ENCODE measurements at regions not wholly inside any gene's neighbourhood (a gene's known extent, or its start where the extent isn't known, plus 50 kb on each side); places are given as distances from the start of the nearest gene placed in this dataset.

GRCh38 chr15:47333734-47334133, 383.6 kb upstream of the SEMA6D start:
- no peak overlapping the region for H3K4me3 ChIP-seq (ENCODE audit: low read length)
- no peak for DNase-seq (ENCODE audit: low read depth, low spot score)

GRCh38 chr15:47334805-47335535, 382.3 kb upstream of the SEMA6D start:
- H3K4me3 ChIP-seq (ENCODE audit: low read length): no peak overlapping the region
- no peak for DNase-seq (ENCODE audit: low read depth, low spot score)

GRCh38 chr15:47337106-47337505, 380.2 kb upstream of the SEMA6D start:
- no peak for DNase-seq (ENCODE audit: low read depth, low spot score)

GRCh38 chr15:47337836-47338235, 379.5 kb upstream of the SEMA6D start:
- H3K4me3 ChIP-seq (ENCODE audit: low read length): no peak overlapping the region
- DNase-seq (ENCODE audit: low read depth, low spot score): no peak

More at GRCh38 chr15:47337106-47337505, 380.2 kb upstream of the SEMA6D start:
- no peak overlapping the region for H3K4me3 ChIP-seq (ENCODE audit: low read length)

- H3K4me3 ChIP-seq (ENCODE audit: low read length): no peak overlapping the region
- no peak for DNase-seq (ENCODE audit: low read depth, low spot score)
Observed at GRCh38 chr15:47338771-47339170, 378.5 kb upstream of the SEMA6D start.

GRCh38 chr15:47339800-47340570, 377.3 kb upstream of the SEMA6D start:
- no peak for DNase-seq (ENCODE audit: low read depth, low spot score)
- H3K4me3 ChIP-seq (ENCODE audit: low read length): no peak overlapping the region

GRCh38 chr15:47340571-47340920, 376.8 kb upstream of the SEMA6D start:
- no peak for DNase-seq (ENCODE audit: low read depth, low spot score)
- no peak overlapping the region for H3K4me3 ChIP-seq (ENCODE audit: low read length)

- no peak overlapping the region for H3K4me3 ChIP-seq (ENCODE audit: low read length)
- DNase-seq (ENCODE audit: low read depth, low spot score): no peak
Observed at GRCh38 chr15:47349179-47349578, 368.1 kb upstream of the SEMA6D start.

- no peak for DNase-seq (ENCODE audit: low read depth, low spot score)
- no peak overlapping the region for H3K4me3 ChIP-seq (ENCODE audit: low read length)
Observed at GRCh38 chr15:47351501-47351900, 365.8 kb upstream of the SEMA6D start.

- H3K4me3 ChIP-seq (ENCODE audit: low read length): no peak overlapping the region
Observed at GRCh38 chr15:47352217-47352616, 365.1 kb upstream of the SEMA6D start.

GRCh38 chr15:47355759-47356158, 361.5 kb upstream of the SEMA6D start:
- H3K4me3 ChIP-seq (ENCODE audit: low read length): no peak overlapping the region
- no peak for DNase-seq (ENCODE audit: low read depth, low spot score)

More at GRCh38 chr15:47352217-47352616, 365.1 kb upstream of the SEMA6D start:
- no peak for DNase-seq (ENCODE audit: low read depth, low spot score)

GRCh38 chr15:47356297-47356696, 361.0 kb upstream of the SEMA6D start:
- no peak for DNase-seq (ENCODE audit: low read depth, low spot score)
- H3K4me3 ChIP-seq (ENCODE audit: low read length): no peak overlapping the region

GRCh38 chr15:47358876-47359275, 358.4 kb upstream of the SEMA6D start:
- no peak overlapping the region for H3K4me3 ChIP-seq (ENCODE audit: low read length)
- no peak for DNase-seq (ENCODE audit: low read depth, low spot score)

GRCh38 chr15:47360305-47360704, 357.0 kb upstream of the SEMA6D start:
- no peak overlapping the region for H3K4me3 ChIP-seq (ENCODE audit: low read length)
- DNase-seq (ENCODE audit: low read depth, low spot score): no peak

GRCh38 chr15:47362118-47362905, 355.0 kb upstream of the SEMA6D start:
- DNase-seq (ENCODE audit: low read depth, low spot score): no peak

GRCh38 chr15:47363653-47364052, 353.7 kb upstream of the SEMA6D start:
- H3K4me3 ChIP-seq (ENCODE audit: low read length): no peak overlapping the region
- DNase-seq (ENCODE audit: low read depth, low spot score): no peak

More at GRCh38 chr15:47362118-47362905, 355.0 kb upstream of the SEMA6D start:
- H3K4me3 ChIP-seq (ENCODE audit: low read length): no peak overlapping the region

GRCh38 chr15:47364230-47365141, 352.8 kb upstream of the SEMA6D start:
- H3K4me3 ChIP-seq (ENCODE audit: low read length): no peak overlapping the region
- DNase-seq (ENCODE audit: low read depth, low spot score): peak; percentile 98

- DNase-seq (ENCODE audit: low read depth, low spot score): no peak
- H3K4me3 ChIP-seq (ENCODE audit: low read length): no peak overlapping the region
Observed at GRCh38 chr15:47366884-47367283, 350.4 kb upstream of the SEMA6D start.

Measured in Jurkat, Clone E6-1 (cell line).